CD4-positive, alpha-beta T cell treated with Interleukin-2 at 100 ng/mL for 4 hours (primary cell): ENCODE measurements at regions not wholly inside any gene's neighbourhood (a gene's known extent, or its start where the extent isn't known, plus 50 kb on each side); places are given as distances from the start of the nearest gene placed in this dataset.

ENCODE experiments used
- DNase-seq: peaks from one replicate; pipeline ENCODE4 v3.0.0-alpha.2; 2020; ENCODE audit warnings: low spot score

DNA sequence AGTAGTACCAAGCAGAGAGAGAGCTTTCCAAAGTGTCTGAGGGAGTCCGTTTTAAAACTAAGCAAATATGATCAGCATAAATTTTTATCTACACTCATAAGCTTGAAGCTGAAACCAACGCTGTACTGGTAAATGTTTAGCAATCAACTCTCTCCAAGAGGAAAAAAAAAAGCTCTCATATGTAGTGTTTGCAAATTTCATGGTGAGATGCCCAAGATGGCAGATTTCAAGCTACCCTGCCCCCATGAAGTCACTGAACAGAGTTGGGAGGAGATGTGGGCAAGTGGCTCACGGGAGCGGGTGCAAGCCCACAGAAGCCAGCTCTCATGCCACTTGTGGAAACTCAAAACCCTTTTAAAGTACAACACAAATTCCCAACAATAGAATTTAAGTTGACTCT lies 475.8 kb downstream of the BCAT1 start:
- DNase-seq = no peak

DNA sequence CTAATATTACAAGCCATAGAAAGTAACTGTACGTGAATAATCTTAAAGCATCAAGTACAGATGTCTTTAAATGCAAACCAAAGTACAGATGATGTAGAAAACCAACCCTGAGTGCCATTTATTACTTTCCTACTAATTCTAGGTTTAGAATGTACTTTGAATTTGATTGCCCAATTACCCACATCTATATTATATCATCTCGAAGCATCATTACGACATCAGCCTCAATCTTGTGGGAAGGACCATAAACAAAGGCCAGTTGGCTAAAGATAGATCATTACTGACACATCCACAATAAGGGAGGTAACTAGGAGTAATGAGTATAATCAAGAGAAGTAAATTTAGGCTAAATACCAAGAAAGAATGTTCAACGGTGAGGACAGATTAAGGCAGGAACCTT lies 478.9 kb downstream of the BCAT1 start:
- DNase-seq = no peak

DNA sequence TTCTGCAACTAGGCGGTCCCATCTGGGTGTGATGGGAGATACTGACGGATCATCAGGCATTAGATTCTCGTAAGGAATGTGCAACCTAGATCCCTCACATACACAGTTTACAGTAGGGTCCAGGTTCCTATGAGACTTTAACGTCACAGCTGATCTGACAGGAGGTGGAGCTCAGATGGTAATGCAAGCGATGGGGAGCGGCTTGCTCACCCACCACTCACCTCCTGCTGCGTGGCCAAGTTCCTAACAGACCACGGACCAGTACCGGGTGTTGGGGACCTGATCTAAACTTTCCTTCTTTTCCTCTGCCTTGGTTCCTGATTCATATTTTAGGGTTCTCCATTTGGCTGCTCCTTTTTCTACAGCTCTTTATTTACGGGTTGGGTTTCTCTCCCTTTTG lies 479.8 kb downstream of the BCAT1 start:
- no peak for DNase-seq

DNA sequence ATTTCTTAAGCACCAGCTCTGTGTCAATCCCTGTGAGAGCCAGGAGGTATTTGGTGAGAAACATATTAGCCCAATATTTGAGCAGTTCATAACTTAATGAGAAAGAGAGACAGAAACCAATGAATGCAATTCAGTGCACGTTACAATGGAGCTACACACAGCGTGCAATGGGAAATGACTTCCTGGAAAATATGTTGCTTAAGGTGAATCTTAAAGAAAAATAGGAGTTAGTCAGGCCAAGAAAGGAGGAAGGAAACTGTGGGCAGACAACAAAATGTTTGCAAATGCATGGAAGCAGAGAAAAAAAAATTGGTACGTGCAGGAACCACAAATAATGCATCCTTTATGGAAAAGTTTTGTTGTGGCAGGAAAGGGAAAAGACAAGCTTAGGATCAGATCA lies 481.7 kb downstream of the BCAT1 start:
- no peak for DNase-seq

DNA sequence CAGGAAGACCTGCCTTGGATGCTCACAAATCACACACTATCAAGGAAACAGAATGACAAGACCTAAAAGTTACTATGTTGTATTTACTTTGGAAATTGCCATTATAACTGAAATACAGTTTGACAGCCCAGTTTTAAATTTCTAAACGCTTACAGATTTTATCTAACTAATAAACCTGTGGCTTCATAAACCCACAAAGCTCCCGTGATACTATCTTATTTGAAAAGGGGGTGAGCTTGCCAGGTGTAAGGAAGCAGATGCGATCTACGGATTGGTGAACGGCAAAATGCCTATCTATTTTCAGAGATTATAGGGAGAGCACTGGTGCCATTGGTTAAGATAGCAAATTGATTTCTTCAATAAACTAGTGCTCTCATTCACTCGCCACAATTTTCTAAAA lies 485.5 kb downstream of the BCAT1 start:
- no peak for DNase-seq

DNA sequence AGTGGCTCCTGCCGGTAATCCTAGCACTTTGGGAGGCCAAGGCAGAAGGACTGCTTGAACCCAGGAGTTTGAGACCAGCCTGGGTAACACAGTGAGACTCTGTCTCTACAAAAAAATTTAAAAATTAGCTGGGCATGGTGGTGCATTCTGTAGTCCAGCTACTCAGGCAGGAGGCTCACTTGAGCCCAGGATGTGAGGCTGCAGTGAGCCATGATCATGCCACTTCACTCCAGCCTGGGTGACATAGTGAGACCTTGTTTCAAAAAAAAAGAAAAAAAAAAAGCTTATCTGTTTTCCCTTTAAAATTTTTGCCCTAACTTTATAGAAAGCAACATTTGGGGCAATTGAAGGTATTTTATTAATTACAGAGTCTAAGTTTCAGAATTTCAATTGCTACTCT lies 486.0 kb downstream of the BCAT1 start:
- DNase-seq = no peak

DNA sequence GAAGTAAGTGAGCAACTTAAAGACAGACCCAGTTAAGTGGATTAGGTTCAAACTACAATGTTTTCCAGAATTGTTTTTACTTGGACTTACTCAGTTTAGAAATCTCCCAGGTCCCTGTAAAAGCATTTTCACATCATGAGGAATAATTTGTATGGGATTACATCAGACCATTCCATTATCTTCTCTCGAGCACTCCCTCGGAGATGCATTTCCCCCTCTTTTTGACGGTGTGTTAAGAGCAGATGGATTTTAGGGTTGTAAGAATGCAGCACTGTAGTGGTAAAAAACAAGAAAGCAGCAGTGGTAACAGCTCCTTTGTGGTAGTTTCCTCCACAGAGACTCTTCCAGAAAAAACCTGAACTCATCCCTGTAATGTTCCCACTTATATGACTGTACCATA lies 488.4 kb downstream of the BCAT1 start:
- DNase-seq = no peak

DNA sequence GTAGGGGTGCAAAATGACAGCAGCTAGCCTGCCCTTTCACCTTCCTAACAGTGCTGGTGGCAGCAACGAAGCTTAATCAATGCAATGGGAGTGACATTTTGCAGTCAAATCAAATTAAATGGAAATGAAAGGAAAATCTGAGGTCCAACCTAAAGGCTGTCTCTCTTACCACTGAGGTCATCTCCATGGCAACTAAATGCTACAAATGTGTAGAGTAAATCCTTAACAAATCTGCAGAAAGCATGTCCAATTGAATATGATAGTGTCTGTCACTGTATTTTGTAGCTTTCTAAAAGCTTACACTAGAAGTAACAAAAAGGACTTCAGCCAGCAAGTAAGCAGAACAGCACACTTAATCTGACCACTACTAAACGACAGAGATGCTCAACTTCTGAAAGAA lies 488.8 kb downstream of the BCAT1 start:
- no peak for DNase-seq

DNA sequence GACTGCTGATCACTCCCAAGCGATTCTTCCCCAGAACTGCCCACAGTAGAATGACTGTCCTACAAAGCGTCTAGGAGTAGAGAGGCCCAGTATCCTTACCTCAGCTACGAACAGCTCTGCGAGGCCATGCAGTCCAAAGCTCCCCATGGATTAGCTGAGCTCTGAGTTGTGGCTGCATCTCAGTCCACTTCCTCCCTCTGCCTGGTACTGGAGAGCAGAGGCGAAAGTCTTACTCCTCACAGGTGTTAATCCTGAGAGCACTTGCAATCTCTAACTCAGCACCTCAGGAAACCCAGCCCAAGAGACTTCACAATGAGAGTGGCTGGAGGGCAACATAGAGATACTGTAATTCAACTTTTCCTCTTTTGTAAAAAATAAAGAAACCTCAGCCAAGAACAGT lies 493.1 kb downstream of the BCAT1 start:
- DNase-seq = no peak

DNA sequence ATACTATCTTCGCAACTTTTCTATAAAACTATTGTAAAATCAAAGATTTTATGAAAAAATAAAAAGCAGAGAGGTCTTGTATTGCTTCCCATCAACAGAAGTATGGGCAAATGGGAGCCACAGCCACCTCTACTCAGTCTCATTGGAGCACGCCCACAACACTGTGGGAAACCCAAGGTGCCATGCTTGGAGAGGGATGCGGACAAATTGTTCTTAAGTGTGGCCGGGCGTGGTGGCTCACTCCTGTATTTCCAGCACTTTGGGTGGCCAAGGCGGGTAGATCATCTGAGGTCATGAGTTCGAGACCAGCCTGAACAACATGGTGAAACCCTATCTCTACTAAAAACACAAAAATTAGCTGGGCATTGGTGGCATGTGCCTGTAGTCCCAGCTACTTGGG lies 498.2 kb upstream of the SOX5 start:
- no peak for DNase-seq

DNA sequence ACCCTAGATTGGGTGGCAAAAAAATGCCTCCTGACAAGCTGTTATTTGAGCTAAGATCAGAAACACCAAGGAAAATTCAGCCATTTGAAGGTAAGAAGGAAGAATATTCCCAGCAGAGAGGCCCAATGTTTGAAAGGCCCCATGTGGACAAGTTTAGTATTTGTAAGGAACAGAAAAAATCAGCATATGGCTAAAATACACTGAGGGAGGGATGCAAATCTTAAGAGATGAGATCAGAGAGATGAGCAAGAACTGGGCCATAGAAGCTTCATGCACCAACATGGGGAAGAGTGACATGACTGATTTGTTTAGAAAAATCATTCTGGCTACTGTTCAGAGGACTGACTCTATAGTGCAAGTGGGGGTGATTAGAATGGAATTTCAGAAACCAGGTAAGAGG lies 496.8 kb upstream of the SOX5 start:
- no peak for DNase-seq

DNA sequence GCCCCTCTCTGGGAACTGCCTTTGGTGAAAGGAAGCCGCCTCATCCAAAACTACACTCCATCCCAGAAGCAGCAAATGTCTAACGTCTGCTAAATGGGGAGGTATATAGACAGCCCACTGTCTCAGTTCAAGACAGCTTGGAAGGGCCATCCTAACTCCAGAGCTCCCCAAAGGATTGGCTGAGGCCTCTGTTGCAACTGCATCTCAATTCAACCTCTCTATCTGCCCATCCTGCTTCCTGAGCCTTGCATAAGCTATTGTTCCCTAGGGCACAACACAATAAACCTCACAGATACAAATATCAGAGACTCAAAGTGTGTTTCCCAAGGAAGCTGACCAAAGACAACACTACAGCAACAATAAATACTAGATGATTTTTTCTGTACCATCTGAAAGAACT lies 495.2 kb upstream of the SOX5 start:
- DNase-seq = no peak

DNA sequence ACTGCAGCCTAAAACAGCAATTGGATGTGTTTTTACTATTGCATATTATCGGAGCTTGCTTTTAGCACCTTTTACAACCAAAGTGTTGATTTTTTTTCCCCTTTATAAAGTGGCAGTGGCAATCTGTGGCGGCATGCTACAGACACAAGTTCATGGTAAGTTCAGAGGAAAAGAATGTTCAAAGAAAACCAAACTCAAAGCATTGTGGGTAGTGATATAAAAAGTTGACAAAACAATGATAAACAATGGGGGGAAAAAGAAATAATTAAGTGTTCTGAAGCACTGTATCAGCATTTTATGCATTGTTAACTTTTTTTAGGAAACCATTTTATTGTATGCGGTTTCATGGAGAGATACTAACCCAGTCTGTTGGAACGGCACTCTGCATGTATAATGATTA lies 492.0 kb upstream of the SOX5 start:
- no peak for DNase-seq

DNA sequence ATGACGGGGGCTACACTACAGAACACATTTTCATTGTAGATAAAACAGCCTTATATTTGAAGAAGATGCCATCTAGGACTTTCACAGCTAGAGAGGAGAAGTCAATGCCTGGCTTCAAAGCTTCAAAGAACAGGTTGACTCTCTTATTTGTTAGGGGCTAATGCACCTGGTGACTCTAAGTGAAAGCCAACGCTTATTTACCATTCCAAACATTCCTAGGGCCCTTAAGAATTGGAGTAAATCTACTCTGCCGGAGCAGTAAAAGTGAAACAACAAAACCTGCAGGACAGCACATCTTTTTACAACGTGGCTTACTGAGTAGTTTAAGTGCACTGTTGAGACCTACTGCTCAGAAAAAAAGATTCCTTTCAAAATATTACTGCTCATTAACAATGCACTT lies 487.2 kb upstream of the SOX5 start:
- no peak for DNase-seq

DNA sequence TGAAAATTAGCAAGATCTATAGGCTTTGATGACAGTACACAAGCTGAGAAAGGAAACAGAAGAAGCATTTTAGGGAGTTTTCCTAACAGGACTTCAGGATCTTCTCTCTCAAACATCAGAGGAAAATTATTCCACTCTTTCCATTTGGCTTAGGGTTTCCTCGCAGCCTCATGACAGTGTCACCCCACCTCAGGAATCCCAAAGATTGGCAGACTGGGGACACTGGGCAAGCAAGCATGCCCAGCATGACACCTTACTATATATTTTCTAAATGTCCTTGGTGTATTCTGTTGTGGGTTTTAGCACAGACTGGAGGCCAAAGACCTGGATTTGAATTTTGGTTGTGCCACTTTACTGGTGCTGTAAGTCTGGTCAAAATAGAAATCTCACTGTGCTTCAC lies 482.4 kb upstream of the SOX5 start:
- no peak for DNase-seq

DNA sequence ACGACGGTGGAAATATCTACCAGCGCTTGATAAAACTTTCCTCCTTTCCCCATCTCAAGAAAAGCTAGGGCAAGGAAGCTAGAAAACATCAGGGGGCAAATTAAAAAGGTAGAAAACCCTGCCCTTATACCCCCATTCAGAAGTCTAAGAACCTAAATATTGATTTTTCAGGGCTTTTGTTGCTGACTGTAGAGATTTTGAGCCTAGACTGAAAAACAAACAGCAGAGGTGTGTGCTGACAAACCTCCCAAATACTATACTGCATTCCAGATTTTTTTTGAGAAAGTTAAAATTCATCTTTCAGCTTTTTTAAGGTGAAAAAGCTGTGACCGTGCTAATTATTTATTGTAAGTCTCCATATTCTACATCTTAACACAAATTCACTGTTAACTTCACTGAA lies 478.3 kb upstream of the SOX5 start:
- no peak for DNase-seq

DNA sequence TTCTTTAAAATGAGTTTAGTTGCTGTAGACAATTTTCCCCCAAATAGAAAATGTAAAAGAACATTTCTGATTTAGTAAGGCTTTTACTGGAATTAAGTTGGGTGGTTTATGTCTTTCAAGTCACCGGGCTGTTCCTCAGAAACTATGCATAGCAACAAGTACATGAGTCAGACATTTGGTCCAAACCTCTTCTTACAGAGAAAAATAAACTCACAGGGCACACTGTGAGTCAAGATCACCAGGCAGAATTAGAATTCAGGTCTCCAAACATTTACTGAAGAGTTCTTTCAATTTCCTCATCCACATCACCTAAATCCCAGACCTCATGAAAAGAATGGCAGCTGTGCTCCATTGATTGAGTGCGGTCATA lies 476.1 kb upstream of the SOX5 start:
- DNase-seq = no peak

DNA sequence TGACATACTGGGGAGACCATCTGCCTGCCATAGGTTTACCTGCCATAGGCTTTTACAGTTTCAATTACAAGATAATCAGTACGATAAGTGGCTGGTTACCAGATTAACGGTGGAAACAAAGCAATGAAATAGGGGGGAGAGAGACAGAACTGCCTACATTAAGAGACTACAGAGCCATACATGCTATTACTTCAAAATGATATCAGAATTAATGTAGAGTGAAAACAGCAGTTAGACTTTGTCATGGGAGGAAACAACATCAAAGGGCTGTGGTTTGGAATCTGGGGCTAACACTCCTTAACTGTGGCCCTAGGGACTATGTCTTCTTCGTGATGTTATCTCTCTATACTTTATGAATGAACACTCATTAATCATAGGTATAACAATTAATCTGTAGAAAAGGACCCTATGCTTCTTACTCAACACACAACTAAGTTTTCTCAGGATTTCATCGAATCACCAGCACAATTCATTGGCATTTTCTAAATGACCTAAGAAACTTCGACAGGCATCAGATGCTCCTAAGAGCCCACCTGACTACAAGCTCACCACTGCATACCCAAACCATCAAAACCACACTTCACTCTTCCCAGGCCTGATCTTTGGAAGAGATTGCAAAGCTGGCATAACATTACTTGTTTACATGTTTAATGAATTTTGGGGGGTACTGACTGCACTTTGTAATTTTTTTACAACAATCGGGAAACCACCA lies 475.6 kb upstream of the SOX5 start:
- no peak for DNase-seq

DNA sequence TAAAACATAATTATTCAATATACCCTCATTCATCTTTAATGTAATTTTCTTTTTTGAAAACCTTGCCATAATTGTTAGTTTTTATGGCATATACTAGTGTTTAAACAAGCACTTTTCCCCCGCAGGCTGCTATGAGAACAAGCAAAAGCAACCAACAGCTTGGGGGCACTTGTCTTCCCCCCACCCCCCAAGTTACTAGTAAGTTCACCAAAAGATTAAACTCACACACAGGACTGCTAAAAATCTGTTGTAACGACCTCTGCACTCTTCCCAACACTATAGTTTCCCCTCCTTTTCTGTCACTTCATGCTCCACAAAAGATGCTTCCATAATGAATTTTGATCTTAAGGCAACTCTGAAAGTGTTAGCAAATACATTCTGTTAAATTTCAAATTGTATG lies 474.9 kb upstream of the SOX5 start:
- DNase-seq = no peak

DNA sequence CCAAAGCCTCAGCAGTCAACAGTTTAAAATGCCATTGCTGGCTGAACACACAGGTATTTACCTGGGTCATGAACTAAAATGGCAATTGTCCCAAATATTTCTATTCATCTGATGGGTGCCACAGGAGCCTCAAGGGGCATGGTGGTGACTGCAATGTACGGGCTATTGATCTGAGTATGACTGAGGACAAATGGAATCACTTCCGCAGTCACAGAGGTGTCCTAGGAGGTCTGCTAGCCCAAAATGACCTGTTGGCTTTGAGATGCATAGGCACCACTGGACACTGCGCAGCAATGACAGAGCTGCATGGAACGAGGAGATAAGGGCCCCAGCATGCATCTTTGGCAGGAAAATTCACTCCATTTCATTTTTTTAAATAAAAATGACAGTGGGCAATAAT lies 474.1 kb upstream of the SOX5 start:
- DNase-seq = no peak

DNA sequence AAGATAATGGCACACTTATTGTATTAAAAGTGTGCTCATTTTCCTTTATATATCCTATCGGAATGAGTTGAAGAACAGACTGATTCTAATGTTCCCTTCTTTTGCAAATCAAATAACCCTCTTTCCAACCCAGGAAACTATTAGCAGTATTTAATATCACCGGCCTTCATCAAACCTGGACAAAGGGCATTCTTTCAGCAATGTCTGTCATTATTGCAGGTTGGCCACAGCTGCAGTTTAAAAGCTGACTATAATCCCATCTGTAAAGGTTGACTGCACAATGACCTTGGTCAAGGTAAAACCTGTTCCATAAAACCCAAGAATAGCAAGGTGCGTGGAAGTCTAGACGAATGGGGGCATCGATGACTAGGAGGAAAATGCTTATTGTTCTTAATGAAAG lies 472.3 kb upstream of the SOX5 start:
- DNase-seq = no peak

DNA sequence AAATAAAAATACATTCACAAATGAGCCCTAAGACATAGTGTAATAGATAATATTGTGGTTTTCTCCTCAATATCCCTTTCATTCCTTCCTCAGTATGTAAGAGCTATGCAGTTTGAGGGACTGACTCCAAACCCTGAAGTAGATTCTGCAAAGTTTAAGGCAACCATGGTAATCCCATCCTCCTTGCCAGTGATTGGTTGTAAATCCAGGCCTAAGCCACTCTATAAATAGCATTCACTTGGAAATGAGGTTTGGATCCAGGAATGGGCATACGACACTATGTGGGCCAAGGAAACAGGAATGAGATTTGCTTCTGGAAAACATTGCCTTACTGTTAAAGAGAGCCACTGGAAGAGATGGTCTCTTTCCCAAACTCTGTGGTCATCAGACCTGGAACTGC lies 468.7 kb upstream of the SOX5 start:
- no peak for DNase-seq

DNA sequence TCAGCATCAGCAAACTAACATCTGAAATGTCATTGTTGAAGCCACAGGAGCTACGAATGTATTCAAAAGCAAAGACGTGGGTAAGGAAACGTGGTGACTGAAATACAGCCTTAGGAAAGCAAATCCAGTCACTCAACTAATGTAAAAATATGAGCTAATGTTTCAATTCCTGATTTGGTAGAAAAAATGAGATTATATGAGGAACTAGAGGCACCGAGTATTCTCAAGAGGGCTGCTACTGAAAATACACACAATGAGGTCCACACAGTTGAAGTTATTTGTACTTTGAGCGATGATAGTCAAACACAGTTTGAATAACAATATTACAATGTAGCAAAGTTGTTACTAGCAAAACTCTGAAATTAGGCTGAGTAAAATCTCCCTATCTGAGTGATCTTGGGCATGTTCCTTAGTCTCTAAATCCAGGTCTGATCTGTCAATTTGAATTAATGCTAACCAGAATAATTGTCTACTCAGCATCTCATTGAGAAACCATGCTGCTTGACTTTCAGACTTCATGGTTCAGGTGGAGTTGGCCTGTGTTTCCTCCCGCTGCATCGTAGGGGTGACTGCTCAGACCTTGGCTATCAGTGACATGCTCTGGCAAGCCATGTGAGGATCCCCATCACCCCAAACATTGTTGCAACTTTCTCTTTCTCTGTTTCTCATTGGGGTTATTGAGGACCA lies 467.1 kb upstream of the SOX5 start:
- DNase-seq = no peak

DNA sequence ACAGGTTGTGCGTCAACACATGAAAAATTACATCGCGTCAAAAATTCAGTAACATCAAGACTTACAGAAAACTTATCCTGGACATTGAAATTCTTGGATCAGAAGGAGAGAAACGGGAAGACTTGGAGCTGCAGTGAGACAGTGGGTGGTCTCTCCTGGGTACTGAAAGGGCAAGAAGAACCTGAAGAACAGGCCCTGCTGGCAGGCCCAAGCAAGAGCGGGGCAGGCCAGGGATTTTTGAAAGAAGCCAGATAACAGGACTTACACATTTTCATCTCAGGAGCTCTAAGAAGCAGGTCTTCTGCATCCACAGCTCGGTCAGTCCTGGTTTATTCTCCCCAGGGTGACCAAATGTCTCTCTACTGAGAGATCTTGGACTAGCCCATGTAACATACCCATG lies 466.5 kb upstream of the SOX5 start:
- no peak for DNase-seq
